ENCODE measurements at regions not wholly inside any gene's neighbourhood (a gene's known extent, or its start where the extent isn't known, plus 50 kb on each side); places are given as distances from the start of the nearest gene placed in this dataset.
"Not testable (repeated sequence)": the region's sequence is repeated elsewhere in the genome, so short reads cannot be mapped to it uniquely, and the experiment has no call there.

- Mint-ChIP-seq H3K36me3 (ENCODE audit: insufficient read depth) (no peaks in the 10 kb centered on the region), H3K27me3 (ENCODE audit: low read depth) (peaks cover 5% of the 10 kb centered on the region), H3K9me3 (no peaks in the 10 kb centered on the region), H3K4me1 (ENCODE audit: low read depth) (no peaks in the 10 kb centered on the region), H3K4me3 (no peak overlapping the region)
- DNase-seq (no peak), ATAC-seq (no peak)
Observed at GRCh38 chr11:130526846-130527245, 78.4 kb downstream of the ADAMTS15 start.

- H3K4me1 Mint-ChIP-seq (ENCODE audit: low read depth): no peaks in the 10 kb centered on the region
- H3K4me3 Mint-ChIP-seq: no peak overlapping the region
- no peaks in the 10 kb centered on the region for H3K9me3 Mint-ChIP-seq
- ATAC-seq: no peak
- no peaks in the 10 kb centered on the region for H3K36me3 Mint-ChIP-seq (ENCODE audit: insufficient read depth)
- no peak for DNase-seq
- H3K27me3 Mint-ChIP-seq (ENCODE audit: low read depth): peaks cover 5% of the 10 kb centered on the region
Observed at GRCh38 chr11:130527636-130528297, 79.3 kb downstream of the ADAMTS15 start.

GRCh38 chr11:130528298-130529261 lies 80.1 kb downstream of the ADAMTS15 start:
- no peak for DNase-seq
- peaks cover 5% of the 10 kb centered on the region for H3K27me3 Mint-ChIP-seq (ENCODE audit: low read depth)
- no peak for ATAC-seq
- no peaks in the 10 kb centered on the region for H3K36me3 Mint-ChIP-seq (ENCODE audit: insufficient read depth)
- H3K9me3 Mint-ChIP-seq: no peaks in the 10 kb centered on the region
- H3K4me3 Mint-ChIP-seq: no peak overlapping the region
- no peaks in the 10 kb centered on the region for H3K4me1 Mint-ChIP-seq (ENCODE audit: low read depth)

- Mint-ChIP-seq H3K36me3 (ENCODE audit: insufficient read depth) (no peaks in the 10 kb centered on the region), H3K4me1 (ENCODE audit: low read depth) (no peaks in the 10 kb centered on the region), H3K4me3 (no peak overlapping the region), H3K9me3 (no peaks in the 10 kb centered on the region), H3K27me3 (ENCODE audit: low read depth) (peaks cover 5% of the 10 kb centered on the region)
- ATAC-seq (no peak), DNase-seq (no peak)
Observed at GRCh38 chr11:130529366-130529765, 80.9 kb downstream of the ADAMTS15 start.

GRCh38 chr11:130531061-130531460 lies 82.6 kb downstream of the ADAMTS15 start:
- H3K4me3 Mint-ChIP-seq: no peak overlapping the region
- no peak for DNase-seq
- no peaks in the 10 kb centered on the region for H3K4me1 Mint-ChIP-seq (ENCODE audit: low read depth)
- ATAC-seq: no peak
- peaks cover 9% of the 10 kb centered on the region for H3K27me3 Mint-ChIP-seq (ENCODE audit: low read depth)
- no peaks in the 10 kb centered on the region for H3K36me3 Mint-ChIP-seq (ENCODE audit: insufficient read depth)
- no peaks in the 10 kb centered on the region for H3K9me3 Mint-ChIP-seq

- DNase-seq (no peak), ATAC-seq (no peak)
- Mint-ChIP-seq H3K9me3 (no peaks in the 10 kb centered on the region), H3K27me3 (ENCODE audit: low read depth) (peaks cover 4% of the 10 kb centered on the region), H3K4me1 (ENCODE audit: low read depth) (no peaks in the 10 kb centered on the region), H3K4me3 (no peak overlapping the region), H3K36me3 (ENCODE audit: insufficient read depth) (no peaks in the 10 kb centered on the region)
Observed at GRCh38 chr11:130533113-130533798, 84.8 kb downstream of the ADAMTS15 start.

- Mint-ChIP-seq H3K9me3 (no peaks in the 10 kb centered on the region), H3K27me3 (ENCODE audit: low read depth) (peaks cover 4% of the 10 kb centered on the region), H3K4me3 (no peak overlapping the region), H3K4me1 (ENCODE audit: low read depth) (no peaks in the 10 kb centered on the region), H3K36me3 (ENCODE audit: insufficient read depth) (no peaks in the 10 kb centered on the region)
- ATAC-seq: no peak
- no peak for DNase-seq
Observed at GRCh38 chr11:130533871-130534270, 85.4 kb downstream of the ADAMTS15 start.

- Mint-ChIP-seq H3K27me3 (ENCODE audit: low read depth) (peaks cover 5% of the 10 kb centered on the region), H3K36me3 (ENCODE audit: insufficient read depth) (no peaks in the 10 kb centered on the region), H3K9me3 (no peaks in the 10 kb centered on the region), H3K4me1 (ENCODE audit: low read depth) (no peaks in the 10 kb centered on the region), H3K4me3 (no peak overlapping the region)
- DNase-seq: no peak
- ATAC-seq: no peak
Observed at GRCh38 chr11:130534551-130534950, 86.1 kb downstream of the ADAMTS15 start.

- no peak for ATAC-seq
- H3K4me3 Mint-ChIP-seq: no peak overlapping the region
- no peaks in the 10 kb centered on the region for H3K4me1 Mint-ChIP-seq (ENCODE audit: low read depth)
- peaks cover 7% of the 10 kb centered on the region for H3K27me3 Mint-ChIP-seq (ENCODE audit: low read depth)
- no peaks in the 10 kb centered on the region for H3K9me3 Mint-ChIP-seq
- no peak for DNase-seq
- no peaks in the 10 kb centered on the region for H3K36me3 Mint-ChIP-seq (ENCODE audit: insufficient read depth)
Observed at GRCh38 chr11:130535520-130535919, 87.1 kb downstream of the ADAMTS15 start.

GRCh38 chr11:130536106-130537040 lies 87.9 kb downstream of the ADAMTS15 start:
- H3K9me3 Mint-ChIP-seq: no peaks in the 10 kb centered on the region
- H3K36me3 Mint-ChIP-seq (ENCODE audit: insufficient read depth): no peaks in the 10 kb centered on the region
- H3K4me3 Mint-ChIP-seq: no peak overlapping the region
- no peak for DNase-seq
- ATAC-seq: no peak
- H3K4me1 Mint-ChIP-seq (ENCODE audit: low read depth): no peaks in the 10 kb centered on the region
- H3K27me3 Mint-ChIP-seq (ENCODE audit: low read depth): peaks cover 10% of the 10 kb centered on the region

GRCh38 chr11:130539680-130540079 lies 91.2 kb downstream of the ADAMTS15 start:
- H3K9me3 Mint-ChIP-seq; H3K4me3 Mint-ChIP-seq; H3K4me1 Mint-ChIP-seq (ENCODE audit: low read depth); DNase-seq; ATAC-seq; H3K36me3 Mint-ChIP-seq (ENCODE audit: insufficient read depth): not testable (repeated sequence)
- peaks cover 15% of the 10 kb centered on the region for H3K27me3 Mint-ChIP-seq (ENCODE audit: low read depth)

GRCh38 chr11:130544266-130544665 lies 95.8 kb downstream of the ADAMTS15 start:
- H3K4me1 Mint-ChIP-seq (ENCODE audit: low read depth): no peaks in the 10 kb centered on the region
- H3K36me3 Mint-ChIP-seq (ENCODE audit: insufficient read depth): no peaks in the 10 kb centered on the region
- H3K4me3 Mint-ChIP-seq: no peak overlapping the region
- no peak for DNase-seq
- peaks cover 21% of the 10 kb centered on the region for H3K27me3 Mint-ChIP-seq (ENCODE audit: low read depth)
- ATAC-seq: no peak
- H3K9me3 Mint-ChIP-seq: no peaks in the 10 kb centered on the region

GRCh38 chr11:130545449-130546072 lies 97.1 kb downstream of the ADAMTS15 start:
- ATAC-seq (no peak), DNase-seq (no peak)
- Mint-ChIP-seq H3K36me3 (ENCODE audit: insufficient read depth) (no peaks in the 10 kb centered on the region), H3K9me3 (no peaks in the 10 kb centered on the region), H3K27me3 (ENCODE audit: low read depth) (peaks cover 18% of the 10 kb centered on the region), H3K4me1 (ENCODE audit: low read depth) (no peaks in the 10 kb centered on the region), H3K4me3 (no peak overlapping the region)
